ENCODE measurements at regions not wholly inside any gene's neighbourhood (a gene's known extent, or its start where the extent isn't known, plus 50 kb on each side); places are given as distances from the start of the nearest gene placed in this dataset.

- ChIA-PET CTCF (no interaction called here), POLR2A (no interaction called here)
- TF ChIP-seq, protein P1, sequence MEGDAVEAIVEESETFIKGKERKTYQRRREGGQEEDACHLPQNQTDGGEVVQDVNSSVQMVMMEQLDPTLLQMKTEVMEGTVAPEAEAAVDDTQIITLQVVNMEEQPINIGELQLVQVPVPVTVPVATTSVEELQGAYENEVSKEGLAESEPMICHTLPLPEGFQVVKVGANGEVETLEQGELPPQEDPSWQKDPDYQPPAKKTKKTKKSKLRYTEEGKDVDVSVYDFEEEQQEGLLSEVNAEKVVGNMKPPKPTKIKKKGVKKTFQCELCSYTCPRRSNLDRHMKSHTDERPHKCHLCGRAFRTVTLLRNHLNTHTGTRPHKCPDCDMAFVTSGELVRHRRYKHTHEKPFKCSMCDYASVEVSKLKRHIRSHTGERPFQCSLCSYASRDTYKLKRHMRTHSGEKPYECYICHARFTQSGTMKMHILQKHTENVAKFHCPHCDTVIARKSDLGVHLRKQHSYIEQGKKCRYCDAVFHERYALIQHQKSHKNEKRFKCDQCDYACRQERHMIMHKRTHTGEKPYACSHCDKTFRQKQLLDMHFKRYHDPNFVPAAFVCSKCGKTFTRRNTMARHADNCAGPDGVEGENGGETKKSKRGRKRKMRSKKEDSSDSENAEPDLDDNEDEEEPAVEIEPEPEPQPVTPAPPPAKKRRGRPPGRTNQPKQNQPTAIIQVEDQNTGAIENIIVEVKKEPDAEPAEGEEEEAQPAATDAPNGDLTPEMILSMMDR (IDR thresholded peaks at IDR 0.05; ENCODE audit: insufficient read depth, low read length, missing control alignments), result no peak
- no peak for DNase-seq (ENCODE audit: low read depth, low spot score)
- H3K4me3 ChIP-seq (ENCODE audit: low read depth, low read length), result no peak overlapping the region
These were observed 73.0 kb upstream of the NTM start for GRCh38 chr11:131297441-131297840.

GRCh38 chr11:131299598-131300438 is 70.6 kb upstream of the NTM start:
- H3K4me3 ChIP-seq (ENCODE audit: low read depth, low read length), result no peak overlapping the region
- DNase-seq (ENCODE audit: low read depth, low spot score), result no peak
- ChIA-PET CTCF (no interaction called here), POLR2A (no interaction called here)
- TF ChIP-seq, protein P1 (IDR thresholded peaks at IDR 0.05; ENCODE audit: insufficient read depth, low read length, missing control alignments), result no peak

- no peak for DNase-seq (ENCODE audit: low read depth, low spot score)
- POLR2A ChIA-PET, result no interaction called here
- CTCF ChIA-PET, result no interaction called here
- TF ChIP-seq, protein P1 (IDR thresholded peaks at IDR 0.05; ENCODE audit: insufficient read depth, low read length, missing control alignments), result no peak
- H3K4me3 ChIP-seq (ENCODE audit: low read depth, low read length), result no peak overlapping the region
These were observed 70.0 kb upstream of the NTM start for GRCh38 chr11:131300439-131300717.

- ChIA-PET POLR2A (no interaction called here), CTCF (no interaction called here)
- no peak overlapping the region for H3K4me3 ChIP-seq (ENCODE audit: low read depth, low read length)
- TF ChIP-seq, protein P1 (IDR thresholded peaks at IDR 0.05; ENCODE audit: insufficient read depth, low read length, missing control alignments), result no peak
- DNase-seq (ENCODE audit: low read depth, low spot score), result no peak
These were observed 69.1 kb upstream of the NTM start for GRCh38 chr11:131301306-131301705.

- TF ChIP-seq, protein P1 (IDR thresholded peaks at IDR 0.05; ENCODE audit: insufficient read depth, low read length, missing control alignments), result no peak
- no peak for DNase-seq (ENCODE audit: low read depth, low spot score)
- ChIA-PET CTCF (no interaction called here), POLR2A (no interaction called here)
- no peak overlapping the region for H3K4me3 ChIP-seq (ENCODE audit: low read depth, low read length)
These were observed 67.6 kb upstream of the NTM start for GRCh38 chr11:131302836-131303235.

GRCh38 chr11:131303611-131304119 is 66.8 kb upstream of the NTM start:
- ChIA-PET POLR2A (no interaction called here), CTCF (no interaction called here)
- no peak overlapping the region for H3K4me3 ChIP-seq (ENCODE audit: low read depth, low read length)
- no peak for DNase-seq (ENCODE audit: low read depth, low spot score)
- TF ChIP-seq, protein P1 (IDR thresholded peaks at IDR 0.05; ENCODE audit: insufficient read depth, low read length, missing control alignments), result no peak
